ENCODE measurements at regions not wholly inside any gene's neighbourhood (a gene's known extent, or its start where the extent isn't known, plus 50 kb on each side); places are given as distances from the start of the nearest gene placed in this dataset.

DNA sequence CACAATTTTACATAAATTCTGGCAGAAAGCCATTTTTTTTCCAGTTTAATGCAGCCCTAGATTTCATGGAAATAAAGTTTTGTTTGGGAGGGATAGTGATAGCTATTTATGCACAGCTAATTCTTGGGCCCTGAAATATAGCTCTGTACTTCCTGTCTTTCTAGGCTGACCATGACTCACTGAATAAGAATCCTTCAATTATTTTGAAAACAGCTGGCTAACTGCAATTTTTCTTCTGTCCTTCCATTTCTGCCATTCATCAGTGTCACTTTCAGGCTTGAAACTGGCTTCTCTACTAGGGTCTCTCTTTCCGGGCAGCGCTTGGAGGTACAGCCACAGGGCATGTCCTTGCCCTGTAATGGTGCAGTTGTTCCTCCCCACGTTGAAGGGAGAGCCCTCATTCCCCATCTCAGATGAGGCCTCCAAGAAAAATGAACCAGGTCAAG, 97.1 kb upstream of the TMEM178A start:
- intact Hi-C loops (cut with DNase I; ENCODE audit: low total_unique reads) = no loop called here
- Histone ChIP-seq H3K9me3 (peaks cover 0 to 7% of the 10 kb centered on the region in 2 donors), H3K4me1 (no peaks in the 10 kb centered on the region), H3K4me3 (no peak overlapping the region), H3K36me3 (no peaks in the 10 kb centered on the region), H3K27ac (peak overlapping the region; percentile 37 to 60), H3K27me3 (no peaks in the 10 kb centered on the region)
- TF ChIP-seq POLR2AphosphoS5 (IDR thresholded peaks at IDR 0.05) (no peak), POLR2A (IDR thresholded peaks at IDR 0.05) (no peak)
- TF ChIP-seq, protein P1, sequence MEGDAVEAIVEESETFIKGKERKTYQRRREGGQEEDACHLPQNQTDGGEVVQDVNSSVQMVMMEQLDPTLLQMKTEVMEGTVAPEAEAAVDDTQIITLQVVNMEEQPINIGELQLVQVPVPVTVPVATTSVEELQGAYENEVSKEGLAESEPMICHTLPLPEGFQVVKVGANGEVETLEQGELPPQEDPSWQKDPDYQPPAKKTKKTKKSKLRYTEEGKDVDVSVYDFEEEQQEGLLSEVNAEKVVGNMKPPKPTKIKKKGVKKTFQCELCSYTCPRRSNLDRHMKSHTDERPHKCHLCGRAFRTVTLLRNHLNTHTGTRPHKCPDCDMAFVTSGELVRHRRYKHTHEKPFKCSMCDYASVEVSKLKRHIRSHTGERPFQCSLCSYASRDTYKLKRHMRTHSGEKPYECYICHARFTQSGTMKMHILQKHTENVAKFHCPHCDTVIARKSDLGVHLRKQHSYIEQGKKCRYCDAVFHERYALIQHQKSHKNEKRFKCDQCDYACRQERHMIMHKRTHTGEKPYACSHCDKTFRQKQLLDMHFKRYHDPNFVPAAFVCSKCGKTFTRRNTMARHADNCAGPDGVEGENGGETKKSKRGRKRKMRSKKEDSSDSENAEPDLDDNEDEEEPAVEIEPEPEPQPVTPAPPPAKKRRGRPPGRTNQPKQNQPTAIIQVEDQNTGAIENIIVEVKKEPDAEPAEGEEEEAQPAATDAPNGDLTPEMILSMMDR (IDR thresholded peaks at IDR 0.05) = no peak
- DNase-seq (ENCODE audit: low spot score in 2 of 2) = no peak

DNA sequence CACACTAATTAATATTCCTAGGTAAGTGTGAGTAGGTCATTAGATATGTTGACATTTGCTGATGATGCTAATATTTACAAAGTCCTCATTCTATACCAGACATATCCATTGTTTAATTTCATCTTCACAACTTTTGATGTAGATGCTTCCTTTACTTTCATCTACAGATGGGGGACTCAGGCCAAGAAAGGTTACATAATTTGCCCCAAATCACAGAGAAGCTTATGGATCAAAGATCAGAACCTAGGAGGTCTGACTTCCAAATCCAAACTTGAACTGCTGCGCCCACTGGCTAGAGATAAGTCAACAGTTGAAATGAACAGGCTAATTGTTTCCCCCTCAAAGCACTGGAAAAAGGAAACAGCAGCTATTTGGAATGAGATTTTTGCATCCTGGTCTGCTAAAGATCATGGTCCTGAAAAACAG, 95.6 kb upstream of the TMEM178A start:
- TF ChIP-seq, protein P1 (IDR thresholded peaks at IDR 0.05) = no peak
- TF ChIP-seq POLR2AphosphoS5 (IDR thresholded peaks at IDR 0.05) (no peak), POLR2A (IDR thresholded peaks at IDR 0.05) (no peak)
- Histone ChIP-seq H3K9me3 (no peaks in the 10 kb centered on the region), H3K4me1 (no peaks in the 10 kb centered on the region), H3K36me3 (no peaks in the 10 kb centered on the region), H3K4me3 (no peak overlapping the region), H3K27ac (no peak overlapping the region), H3K27me3 (no peaks in the 10 kb centered on the region)
- intact Hi-C loops (cut with DNase I; ENCODE audit: low total_unique reads) = no loop called here
- DNase-seq (ENCODE audit: low spot score in 2 of 2) = no peak

- intact Hi-C loops (cut with DNase I; ENCODE audit: low total_unique reads) = no loop called here
- H3K9me3 ChIP-seq = no peaks in the 10 kb centered on the region
- no peaks in the 10 kb centered on the region for H3K36me3 ChIP-seq
- TF ChIP-seq, protein P1 (IDR thresholded peaks at IDR 0.05) = no peak
- TF ChIP-seq POLR2A (IDR thresholded peaks at IDR 0.05) (no peak), POLR2AphosphoS5 (IDR thresholded peaks at IDR 0.05) (no peak)
- no peaks in the 10 kb centered on the region for H3K27me3 ChIP-seq
- no peak for DNase-seq (ENCODE audit: low spot score in 2 of 2)
- no peak overlapping the region for H3K27ac ChIP-seq
- no peak overlapping the region for H3K4me3 ChIP-seq
- H3K4me1 ChIP-seq = no peaks in the 10 kb centered on the region
Observed at GRCh38 chr2:39570614-39571013, 95.1 kb upstream of the TMEM178A start.

- TF ChIP-seq POLR2AphosphoS5 (IDR thresholded peaks at IDR 0.05) (no peak), POLR2A (IDR thresholded peaks at IDR 0.05) (no peak)
- TF ChIP-seq, protein P1 (IDR thresholded peaks at IDR 0.05) = no peak
- DNase-seq (ENCODE audit: low spot score in 2 of 2) = no peak
- intact Hi-C loops (cut with DNase I; ENCODE audit: low total_unique reads) = no loop called here
- H3K4me1 ChIP-seq = no peaks in the 10 kb centered on the region
- H3K9me3 ChIP-seq = no peaks in the 10 kb centered on the region
- H3K27me3 ChIP-seq = no peaks in the 10 kb centered on the region
- H3K4me3 ChIP-seq = no peak overlapping the region
- no peaks in the 10 kb centered on the region for H3K36me3 ChIP-seq
- H3K27ac ChIP-seq = no peak overlapping the region
Observed at GRCh38 chr2:39571111-39571731, 94.5 kb upstream of the TMEM178A start.

DNA sequence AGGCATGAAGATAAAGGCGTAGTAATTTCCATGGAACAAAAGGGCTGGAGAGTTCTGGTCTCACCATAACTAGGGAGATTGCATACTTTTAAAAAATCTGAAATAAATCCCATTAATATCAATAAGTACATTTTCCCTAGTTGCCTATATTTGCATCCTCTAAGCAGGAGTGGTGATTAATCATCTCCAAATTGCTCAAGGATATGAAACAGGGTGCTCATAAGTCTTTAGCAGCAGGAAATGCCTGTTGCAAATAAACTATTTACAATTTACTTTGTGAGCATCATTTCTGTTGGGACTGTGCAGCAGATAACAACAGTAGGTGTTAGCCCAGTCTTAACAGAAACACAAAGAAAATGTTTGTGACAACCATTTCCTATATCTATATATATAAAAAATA, 92.4 kb upstream of the TMEM178A start:
- H3K27ac ChIP-seq = no peak overlapping the region
- no peaks in the 10 kb centered on the region for H3K36me3 ChIP-seq
- intact Hi-C loops (cut with DNase I; ENCODE audit: low total_unique reads) = no loop called here
- no peak overlapping the region for H3K4me3 ChIP-seq
- H3K27me3 ChIP-seq = no peaks in the 10 kb centered on the region
- no peak for TF ChIP-seq POLR2A (IDR thresholded peaks at IDR 0.05)
- no peak for TF ChIP-seq POLR2AphosphoS5 (IDR thresholded peaks at IDR 0.05)
- TF ChIP-seq, protein P1 (IDR thresholded peaks at IDR 0.05) = no peak
- no peaks in the 10 kb centered on the region for H3K9me3 ChIP-seq
- DNase-seq (ENCODE audit: low spot score in 2 of 2) = no peak
- no peaks in the 10 kb centered on the region for H3K4me1 ChIP-seq
